Omental fat pad (tissue), 3 donors: ENCODE measurements at regions not wholly inside any gene's neighbourhood (a gene's known extent, or its start where the extent isn't known, plus 50 kb on each side); places are given as distances from the start of the nearest gene placed in this dataset.

Experiments
- ATAC-seq: fragments of 150-250 bp; one replicate; pipeline ENCODE4 v1.9.1; 2016; ENCODE audit warnings: mild to moderate bottlenecking, moderate library complexity; ENCODE audit not compliant: low FRiP score
- DNase-seq: peaks from one replicate; pipeline ENCODE4 v3.0.0-alpha.2; 2019; ENCODE audit warnings: low spot score
- TF ChIP-seq, protein P1 (sequence below), 3 donors: fragments of 450-650 bp; IDR thresholded peaks; one replicate each; pipeline ENCODE4 v1.5.1; 2016 to 2017; ENCODE audit warnings: antibody characterized with exemption in 3 of 3, mild to moderate bottlenecking in 3 of 3, moderate library complexity in 2 of 3

- TF ChIP-seq, protein P1, sequence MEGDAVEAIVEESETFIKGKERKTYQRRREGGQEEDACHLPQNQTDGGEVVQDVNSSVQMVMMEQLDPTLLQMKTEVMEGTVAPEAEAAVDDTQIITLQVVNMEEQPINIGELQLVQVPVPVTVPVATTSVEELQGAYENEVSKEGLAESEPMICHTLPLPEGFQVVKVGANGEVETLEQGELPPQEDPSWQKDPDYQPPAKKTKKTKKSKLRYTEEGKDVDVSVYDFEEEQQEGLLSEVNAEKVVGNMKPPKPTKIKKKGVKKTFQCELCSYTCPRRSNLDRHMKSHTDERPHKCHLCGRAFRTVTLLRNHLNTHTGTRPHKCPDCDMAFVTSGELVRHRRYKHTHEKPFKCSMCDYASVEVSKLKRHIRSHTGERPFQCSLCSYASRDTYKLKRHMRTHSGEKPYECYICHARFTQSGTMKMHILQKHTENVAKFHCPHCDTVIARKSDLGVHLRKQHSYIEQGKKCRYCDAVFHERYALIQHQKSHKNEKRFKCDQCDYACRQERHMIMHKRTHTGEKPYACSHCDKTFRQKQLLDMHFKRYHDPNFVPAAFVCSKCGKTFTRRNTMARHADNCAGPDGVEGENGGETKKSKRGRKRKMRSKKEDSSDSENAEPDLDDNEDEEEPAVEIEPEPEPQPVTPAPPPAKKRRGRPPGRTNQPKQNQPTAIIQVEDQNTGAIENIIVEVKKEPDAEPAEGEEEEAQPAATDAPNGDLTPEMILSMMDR (IDR thresholded peaks at IDR 0.05): no peak
- DNase-seq: no peak
- ATAC-seq: no peak
These were observed 367.5 kb upstream of the BRINP1 start for GRCh38 chr9:119736491-119737454.

GRCh38 chr9:119727988-119728387 lies 358.8 kb upstream of the BRINP1 start:
- DNase-seq (no peak), ATAC-seq (no peak)
- TF ChIP-seq, protein P1 (IDR thresholded peaks at IDR 0.05): no peak

- ATAC-seq: no peak
- TF ChIP-seq, protein P1 (IDR thresholded peaks at IDR 0.05): no peak
- no peak for DNase-seq
These were observed 356.8 kb upstream of the BRINP1 start for GRCh38 chr9:119726035-119726434.

DNA sequence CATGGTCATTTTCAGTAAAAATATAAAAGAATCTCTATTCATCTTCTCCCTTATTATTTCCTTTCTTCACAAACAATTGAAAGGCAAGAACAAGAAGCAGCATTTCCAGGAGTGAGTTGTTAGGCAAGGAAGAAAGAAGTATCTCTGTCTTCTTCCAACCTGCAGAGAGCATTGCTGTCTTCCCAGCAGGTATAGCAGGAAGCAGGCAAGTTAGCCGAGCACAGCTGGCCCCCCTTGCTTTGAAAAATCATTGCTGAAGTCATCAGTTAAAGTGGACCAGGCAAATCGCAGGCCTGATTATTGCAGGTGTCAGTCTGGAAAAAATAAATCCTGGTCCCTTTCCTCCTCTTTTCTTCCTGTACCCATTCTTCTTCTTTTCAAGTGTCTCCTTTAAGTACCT lies 353.1 kb upstream of the BRINP1 start:
- ATAC-seq (no peak), DNase-seq (no peak)
- TF ChIP-seq, protein P1 (IDR thresholded peaks at IDR 0.05): no peak

GRCh38 chr9:119712325-119712724 lies 343.1 kb upstream of the BRINP1 start:
- TF ChIP-seq, protein P1 (IDR thresholded peaks at IDR 0.05): no peak
- ATAC-seq: no peak

DNA sequence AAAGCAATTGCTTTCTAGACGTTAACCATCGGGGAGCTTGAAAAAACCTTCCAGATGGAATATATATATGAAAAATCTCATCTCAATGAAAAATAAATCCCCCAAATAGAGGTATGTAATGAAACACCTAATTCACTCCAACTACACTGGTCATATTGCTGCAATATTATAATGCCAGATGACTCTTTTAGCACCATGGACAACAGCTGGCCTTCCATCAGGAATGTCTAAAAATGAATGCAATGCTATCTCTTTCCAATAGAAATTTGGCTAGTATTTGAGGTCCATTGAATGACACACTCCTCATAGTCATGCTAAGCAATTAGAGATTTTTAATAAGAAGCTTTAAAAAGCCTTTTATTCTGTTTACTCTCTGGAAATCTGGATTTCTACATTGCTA lies 340.2 kb upstream of the BRINP1 start:
- no peak for ATAC-seq
- TF ChIP-seq, protein P1 (IDR thresholded peaks at IDR 0.05): no peak

More at GRCh38 chr9:119712325-119712724, 343.1 kb upstream of the BRINP1 start:
- no peak for DNase-seq

More for the DNA sequence above, 340.2 kb upstream of the BRINP1 start:
- DNase-seq: no peak
